ENCODE measurements at regions not wholly inside any gene's neighbourhood (a gene's known extent, or its start where the extent isn't known, plus 50 kb on each side); places are given as distances from the start of the nearest gene placed in this dataset.

DNA sequence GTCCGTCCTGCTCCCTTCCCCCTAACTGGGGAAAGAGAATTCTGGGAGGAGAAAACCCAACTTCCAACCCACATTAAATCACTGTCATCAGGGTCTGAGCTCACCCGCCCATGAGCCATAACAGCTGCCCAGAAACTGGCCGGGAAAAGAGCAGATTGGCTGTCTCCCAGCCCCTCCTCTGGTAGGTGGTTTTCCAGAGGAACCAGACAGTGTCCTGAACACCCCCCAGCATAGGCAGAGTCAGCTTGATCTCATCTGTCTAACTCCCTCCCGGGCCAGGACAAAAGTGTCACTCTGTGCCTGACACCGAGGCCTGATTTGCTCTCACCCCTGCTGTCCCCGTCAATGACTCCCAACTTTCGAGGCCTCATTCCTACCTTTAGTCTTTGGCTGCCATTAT lies 197.0 kb downstream of the AXIN2 start:
- DNase-seq (ENCODE audit: low spot score): no peak

DNA sequence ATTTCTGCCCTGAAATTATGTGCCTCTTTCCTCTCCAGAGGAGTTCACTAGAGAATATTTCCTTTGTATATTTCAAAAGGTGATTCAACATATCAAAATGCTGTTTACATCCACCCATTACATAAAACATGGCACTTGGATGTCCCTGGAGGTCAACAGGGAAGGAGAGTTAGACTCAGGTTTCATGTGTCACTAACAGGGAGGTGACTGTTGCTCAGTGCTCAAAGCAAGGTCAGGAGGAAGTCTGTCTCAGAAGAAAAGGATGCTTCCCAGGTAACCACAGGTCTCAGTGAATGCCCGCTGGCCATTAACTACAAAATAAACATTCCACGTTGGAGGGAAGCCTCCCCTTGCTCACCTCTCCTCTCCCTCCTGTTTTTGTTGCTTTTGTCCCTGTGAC lies 198.6 kb downstream of the AXIN2 start:
- DNase-seq (ENCODE audit: low spot score): no peak

DNA sequence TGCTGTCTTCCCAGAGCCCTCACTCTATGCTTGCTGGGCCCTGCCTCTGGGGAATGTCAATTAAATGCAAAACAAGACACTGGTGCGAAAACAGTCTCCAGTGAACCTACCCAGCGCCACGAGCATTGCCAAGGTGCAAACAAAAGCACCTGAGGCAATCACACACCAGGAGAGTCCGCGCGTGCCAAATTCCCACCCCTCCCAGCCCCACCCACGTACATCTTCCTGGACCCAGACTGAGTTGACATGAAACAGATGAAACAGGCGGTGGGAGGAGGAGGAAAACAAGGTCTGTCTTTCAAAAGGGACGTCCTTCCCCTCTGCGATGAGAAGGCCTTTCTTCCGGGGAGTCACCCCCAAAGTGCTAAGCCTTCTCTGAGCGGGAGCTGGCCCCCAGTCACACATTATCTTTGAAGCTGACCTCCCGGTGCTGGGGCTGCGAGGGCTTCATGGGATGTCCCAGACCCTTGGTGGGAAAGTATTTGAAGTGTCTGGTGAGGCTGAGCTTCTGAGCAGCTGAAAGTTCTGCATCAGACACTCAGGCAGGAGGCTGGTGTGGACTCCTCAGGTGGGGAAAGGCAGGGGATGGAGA lies 200.4 kb downstream of the AXIN2 start:
- no peak for DNase-seq (ENCODE audit: low spot score)

DNA sequence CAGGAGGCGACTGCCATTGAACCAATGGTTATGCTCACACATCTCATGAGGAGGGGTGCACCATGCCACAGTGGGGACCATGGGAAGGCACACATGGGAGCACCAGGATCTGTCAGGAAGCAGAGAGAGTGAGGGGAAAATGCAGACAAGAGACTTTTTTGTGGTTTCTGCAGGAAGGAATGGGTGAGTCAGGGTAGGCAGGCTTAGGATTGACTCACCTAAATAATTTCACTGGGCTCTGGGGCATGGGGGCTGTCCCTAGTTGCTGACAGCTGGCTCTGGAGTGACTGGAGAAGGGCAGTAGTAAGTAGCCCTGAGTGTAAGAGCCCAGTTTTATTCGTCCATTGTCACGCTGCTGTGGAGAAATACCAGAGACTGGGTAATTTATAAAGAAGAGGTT lies 202.4 kb downstream of the AXIN2 start:
- peak; percentile 82 for DNase-seq (ENCODE audit: low spot score)

DNA sequence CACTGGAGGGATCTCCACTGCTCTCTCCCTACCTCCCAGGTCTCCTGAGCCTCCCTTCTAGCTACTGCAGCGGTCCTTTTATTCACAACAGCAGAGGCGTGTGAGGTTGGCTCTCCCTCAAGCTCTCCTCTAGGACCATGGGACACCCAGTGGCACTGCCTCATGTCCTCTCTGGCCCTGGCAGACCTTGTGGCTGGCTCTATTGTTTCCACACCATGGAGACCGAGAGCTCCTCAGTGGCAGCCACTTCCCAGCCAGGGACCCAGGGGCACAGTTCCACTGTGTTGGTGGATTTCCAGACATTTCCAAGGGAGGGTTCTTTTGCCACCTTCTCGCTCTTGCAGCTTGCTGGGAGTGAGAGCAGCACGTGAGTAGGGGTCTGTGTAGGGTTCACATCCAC lies 204.9 kb downstream of the AXIN2 start:
- no peak for DNase-seq (ENCODE audit: low spot score)

DNA sequence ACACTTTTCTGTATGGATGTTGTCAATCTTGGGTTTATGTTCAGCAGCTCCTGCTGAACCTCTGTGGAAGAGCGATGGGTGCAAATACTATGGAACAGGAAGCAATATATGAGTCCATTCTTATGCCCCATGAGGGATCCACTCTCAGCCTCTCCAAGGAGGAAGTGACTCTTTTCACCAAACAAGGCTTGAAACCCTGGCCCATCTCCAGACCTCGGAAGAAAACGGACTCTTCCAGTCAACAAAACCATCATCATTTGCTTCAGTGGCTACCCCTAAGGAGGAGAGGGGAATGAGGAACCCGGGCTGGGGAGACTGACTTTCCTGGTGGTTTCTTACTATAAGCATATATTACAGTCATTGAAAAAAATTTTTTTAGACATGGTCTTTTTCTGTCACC lies 206.2 kb downstream of the AXIN2 start:
- no peak for DNase-seq (ENCODE audit: low spot score)

DNA sequence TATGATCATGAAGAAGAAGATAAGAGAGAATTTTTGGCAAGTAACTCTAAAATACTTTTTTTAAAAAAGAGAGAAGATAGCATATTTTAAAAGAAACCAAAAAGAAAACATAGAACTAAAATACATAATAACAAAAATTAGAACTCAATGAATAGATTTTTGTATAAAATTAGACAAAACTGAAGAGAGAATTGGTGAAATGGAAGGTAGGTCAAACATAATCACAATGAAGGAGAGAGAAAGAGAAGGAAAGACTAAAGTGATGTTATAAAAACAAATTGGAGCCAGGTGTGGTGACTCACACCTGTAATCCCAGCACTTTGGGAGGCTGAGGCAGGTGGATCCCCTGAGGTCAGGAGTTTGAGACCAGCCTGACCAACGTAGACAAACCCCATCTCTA lies 211.5 kb downstream of the AXIN2 start:
- DNase-seq (ENCODE audit: low spot score): no peak

DNA sequence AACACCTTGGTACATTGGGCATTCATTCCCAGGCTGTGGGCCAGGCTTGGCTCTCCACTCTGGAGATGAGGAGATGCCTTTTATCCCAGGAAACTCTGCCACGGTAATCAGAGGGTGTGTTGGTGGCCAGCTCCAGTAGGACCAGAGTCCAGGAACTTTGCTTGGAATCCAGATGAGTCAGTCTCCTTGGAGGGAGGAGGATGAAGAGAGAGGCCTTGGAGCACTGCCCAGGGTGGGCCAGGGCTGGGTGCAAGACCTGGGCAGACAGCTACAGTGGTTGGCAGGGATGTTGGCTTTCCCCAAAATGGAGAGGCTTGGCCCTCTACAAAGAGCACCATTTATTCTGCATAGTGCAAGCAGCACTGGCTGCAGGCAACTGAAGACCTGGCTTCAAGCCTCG lies 209.0 kb downstream of the RGS9 start:
- no peak for DNase-seq (ENCODE audit: low spot score)

DNA sequence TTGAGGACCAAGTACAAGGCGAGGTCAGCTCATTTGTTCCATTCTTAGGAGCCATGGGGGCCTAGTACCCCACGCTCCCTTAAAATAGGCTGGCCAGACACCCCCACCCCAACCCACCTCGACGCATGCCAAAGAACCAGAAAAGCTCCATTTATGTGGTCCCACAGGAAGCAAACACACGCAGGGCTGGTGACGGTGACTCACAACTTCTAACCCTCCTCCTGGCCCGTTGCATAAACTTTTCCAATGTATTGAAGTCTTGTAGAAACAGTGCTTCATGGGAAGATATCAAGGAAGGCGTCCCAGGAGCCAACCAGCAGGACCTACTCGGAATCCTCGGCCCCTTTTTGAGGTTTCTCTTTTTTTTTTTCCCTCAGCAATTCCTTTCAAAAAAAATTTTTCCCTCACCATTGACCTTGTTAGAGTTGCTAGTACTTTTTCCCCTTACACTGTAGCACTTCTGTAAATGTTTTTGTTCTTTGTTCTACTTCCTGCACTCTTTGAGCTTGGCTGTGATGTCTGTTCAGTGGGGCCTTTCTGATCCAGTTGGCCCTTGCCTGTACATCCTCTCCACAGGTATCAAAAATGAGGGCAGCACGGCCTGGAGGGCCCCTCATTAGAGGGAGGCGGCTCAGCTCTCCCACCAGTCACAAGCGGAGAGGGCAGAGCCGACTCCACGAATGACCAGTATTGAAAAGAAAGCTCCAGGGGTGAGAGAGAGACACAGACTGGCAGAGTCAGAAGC lies 208.3 kb downstream of the RGS9 start:
- no peak for DNase-seq (ENCODE audit: low spot score)

DNA sequence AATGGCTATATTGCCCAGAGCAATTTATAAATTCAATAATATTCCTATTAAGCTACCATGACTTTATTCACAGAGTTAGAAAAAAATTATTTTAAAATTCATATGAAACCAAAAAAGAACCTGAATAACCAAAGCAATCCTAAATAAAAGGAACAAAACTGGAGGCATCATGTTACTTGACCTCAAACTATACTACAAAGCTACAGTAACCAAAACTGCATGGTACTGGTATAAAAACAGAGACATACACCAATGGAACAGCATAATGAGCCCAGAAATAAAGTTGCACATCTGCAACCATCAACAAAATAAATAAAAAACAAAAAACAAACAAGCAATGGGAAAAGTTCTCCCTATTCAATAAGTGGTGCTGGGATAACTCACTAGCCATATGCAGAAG lies 203.2 kb downstream of the RGS9 start:
- no peak for DNase-seq (ENCODE audit: low spot score)

DNA sequence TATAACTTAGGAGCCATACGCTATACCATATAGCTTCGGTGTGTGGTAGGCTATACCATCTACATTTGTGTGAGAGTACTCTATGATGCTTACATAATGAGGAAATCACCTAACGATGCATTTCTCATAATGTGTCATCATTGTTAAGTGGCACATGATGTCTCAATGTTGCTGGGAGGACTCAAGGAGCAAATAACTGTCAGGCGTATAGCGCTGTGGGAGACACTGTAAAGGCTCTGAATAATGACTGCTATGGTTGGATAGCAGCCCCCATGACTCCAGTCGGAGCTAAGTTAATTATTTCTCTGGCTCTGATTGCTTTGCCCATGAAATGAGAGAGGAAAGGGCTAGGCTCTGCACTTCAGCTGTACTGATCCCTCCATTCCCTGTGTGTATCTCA lies 197.2 kb downstream of the RGS9 start:
- DNase-seq (ENCODE audit: low spot score): peak; percentile 48

DNA sequence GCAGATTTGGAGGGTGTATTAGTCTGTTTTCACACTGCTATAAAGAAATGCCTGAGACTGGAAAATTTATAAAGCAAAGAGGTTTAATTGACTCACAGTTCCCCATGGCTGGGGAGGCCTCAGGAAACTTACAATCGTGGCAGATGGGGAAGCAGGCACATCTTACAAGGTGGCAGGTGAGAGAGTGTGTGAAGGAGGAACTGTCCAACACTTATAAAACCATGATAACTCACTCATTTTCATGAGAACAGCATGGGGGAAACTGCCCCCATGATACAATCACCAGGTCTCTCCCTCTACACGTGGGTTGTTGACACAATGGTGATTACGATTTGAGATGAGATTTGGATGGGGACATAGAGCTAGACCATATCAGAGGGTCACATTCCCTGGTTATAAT lies 195.6 kb downstream of the RGS9 start:
- DNase-seq (ENCODE audit: low spot score): no peak

DNA sequence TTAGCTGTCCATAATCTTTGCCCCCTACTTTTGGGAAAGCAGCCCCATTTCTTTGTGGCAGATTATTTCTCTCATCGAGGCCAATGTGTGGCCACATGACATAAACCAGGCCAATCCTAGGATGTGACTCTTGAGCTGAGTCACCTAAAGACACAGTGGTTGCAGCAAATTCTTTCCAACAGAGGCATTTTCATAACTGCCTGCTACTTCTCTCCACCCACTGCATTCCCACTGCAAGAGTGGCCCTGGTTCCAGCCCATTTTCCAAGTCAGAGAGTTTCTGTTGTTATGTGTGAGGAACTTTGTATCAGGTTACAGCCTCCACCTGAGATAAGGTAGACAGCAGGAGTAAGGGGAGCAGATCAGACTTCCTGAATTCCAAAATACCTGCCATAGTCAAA lies 195.2 kb downstream of the RGS9 start:
- DNase-seq (ENCODE audit: low spot score): peak; percentile 53

DNA sequence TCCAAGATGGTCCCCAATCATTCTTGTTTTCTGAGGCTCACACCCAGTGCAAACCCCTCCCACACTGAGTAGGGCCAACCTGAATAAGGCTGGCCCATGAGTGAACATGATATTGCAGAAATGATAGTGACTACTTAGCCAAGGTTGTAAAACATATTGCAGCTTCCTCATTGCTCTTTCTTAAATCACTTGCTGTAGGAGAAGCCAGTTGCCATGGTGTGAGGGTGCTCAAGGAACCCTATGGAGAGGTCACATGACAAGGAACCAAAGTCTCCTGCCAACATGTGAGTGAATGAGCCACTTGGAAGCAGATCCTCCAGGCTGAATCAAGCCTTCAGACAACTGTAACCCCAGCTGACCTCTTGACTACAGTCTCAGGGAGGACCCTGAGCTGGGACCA lies 191.4 kb downstream of the RGS9 start:
- no peak for DNase-seq (ENCODE audit: low spot score)

DNA sequence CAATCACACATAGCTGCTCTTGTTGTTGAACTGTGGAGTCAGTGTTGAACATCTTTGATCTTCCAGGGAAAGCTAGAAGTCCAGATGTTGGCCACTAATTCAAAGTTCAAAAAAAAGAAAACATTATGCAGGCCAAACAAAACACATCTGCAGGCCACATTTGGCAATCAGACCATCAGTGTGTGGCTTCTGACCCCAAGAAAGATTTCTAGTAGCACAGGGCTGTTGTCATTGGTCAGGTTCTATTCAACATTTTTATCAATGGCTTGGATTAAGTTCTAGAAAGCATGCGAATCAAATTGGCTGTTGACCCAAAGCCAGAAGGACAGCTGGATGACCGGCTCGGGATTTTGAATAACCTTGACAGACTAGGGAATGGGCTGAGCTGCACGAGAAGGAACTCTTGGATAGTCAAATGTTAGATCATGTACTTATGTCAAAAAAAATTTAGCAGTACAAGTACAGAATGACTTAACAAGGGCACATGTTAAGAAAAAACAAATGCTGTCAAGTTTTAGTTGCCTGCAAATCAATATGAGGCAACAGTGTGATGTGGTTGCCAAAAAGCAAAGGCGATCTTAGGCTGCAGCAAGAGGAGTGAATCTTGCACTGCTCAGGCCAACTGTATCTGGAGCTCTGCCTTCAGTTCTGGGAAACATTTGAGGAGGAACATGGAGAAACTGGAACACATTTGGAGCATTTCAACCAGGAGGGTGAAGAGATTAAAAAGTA lies 187.6 kb downstream of the RGS9 start:
- DNase-seq (ENCODE audit: low spot score): no peak

DNA sequence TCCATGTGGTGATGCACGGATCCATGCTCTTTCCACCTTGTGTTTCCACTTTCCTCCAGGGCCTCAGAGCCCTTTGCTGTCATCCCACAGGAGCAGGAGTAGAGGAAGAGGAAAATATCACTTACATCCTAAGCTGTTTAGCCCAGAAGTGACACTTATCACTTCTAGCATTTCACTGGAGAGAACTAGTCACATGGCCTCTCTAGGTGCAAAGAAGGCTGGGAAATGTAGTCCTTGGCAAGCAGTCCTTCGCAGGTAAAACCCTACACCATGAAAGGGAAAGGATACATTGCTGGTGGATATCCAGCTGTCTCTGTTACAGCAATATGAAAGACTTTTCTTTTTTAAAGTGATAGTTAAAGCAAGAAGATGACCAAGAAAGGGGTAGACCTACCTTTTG lies 185.9 kb downstream of the RGS9 start:
- no peak for DNase-seq (ENCODE audit: low spot score)

DNA sequence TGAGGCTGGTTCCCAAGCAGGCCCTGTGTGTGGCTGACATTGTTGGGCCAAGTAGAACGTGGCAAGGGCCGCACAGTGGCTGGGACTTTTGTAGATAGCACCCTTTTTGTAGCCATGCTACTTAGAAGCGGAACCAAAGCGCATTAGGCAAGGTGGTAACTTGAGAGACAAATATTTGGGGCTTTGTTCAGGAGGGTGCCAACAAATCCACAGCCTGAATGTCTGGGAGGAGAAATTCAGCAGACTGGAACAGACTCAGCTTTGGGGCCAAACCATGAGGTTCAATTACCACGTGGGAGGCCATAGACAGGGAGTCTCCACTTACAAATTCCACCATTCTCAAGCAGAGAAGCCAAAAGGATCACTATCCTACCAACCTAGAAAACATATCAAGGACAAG lies 183.7 kb downstream of the RGS9 start:
- no peak for DNase-seq (ENCODE audit: low spot score)

DNA sequence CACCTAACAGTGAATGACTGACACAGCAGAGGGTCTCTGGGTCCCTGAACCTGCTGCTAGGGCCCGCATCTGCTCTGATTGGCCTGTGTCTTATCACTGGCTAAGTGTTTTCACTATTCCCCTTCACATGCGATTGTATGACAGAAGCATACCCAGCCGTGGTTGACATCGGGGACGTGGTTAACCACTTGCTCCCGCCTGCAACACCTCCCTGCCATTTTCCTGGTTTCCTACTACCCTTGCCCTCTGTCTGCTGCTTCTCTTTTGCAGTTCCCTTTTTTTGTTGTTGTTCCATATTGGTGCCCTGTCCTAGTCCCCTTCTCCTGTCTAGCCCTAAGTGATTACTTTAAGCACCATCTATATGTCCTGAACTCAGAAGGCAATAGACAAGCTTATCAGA lies 177.0 kb downstream of the RGS9 start:
- no peak for DNase-seq (ENCODE audit: low spot score)

DNA sequence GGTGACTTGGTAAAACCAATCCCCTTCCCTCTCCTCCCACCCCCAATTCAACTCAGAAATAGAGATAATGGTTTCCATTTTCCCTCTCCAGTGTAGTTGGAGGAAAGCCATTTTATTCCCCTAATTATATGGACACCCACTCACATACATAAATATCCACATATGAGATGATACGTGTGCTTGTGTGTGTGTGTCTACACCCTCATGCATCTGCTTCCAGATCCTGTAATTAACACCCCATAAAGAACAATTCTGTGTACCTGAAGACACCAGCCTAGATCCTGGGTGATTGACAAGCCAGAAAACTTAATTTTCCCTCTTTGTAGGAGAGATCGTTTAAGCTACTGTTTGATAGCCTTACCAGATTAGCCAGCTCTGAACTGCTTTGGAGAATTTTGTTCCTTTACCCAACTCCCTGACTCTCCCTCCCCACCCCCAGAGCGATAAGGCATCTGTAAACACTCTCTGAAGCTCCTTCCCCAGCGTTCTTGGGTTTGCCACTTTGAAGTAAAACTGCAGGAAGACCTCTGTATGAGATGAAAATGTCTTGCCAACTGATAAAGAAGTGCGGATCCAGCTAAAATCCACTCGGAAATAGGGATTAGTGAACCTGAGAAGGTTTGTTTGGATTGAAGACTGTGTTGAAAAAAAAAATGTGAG lies 175.7 kb downstream of the RGS9 start:
- DNase-seq (ENCODE audit: low spot score): no peak

DNA sequence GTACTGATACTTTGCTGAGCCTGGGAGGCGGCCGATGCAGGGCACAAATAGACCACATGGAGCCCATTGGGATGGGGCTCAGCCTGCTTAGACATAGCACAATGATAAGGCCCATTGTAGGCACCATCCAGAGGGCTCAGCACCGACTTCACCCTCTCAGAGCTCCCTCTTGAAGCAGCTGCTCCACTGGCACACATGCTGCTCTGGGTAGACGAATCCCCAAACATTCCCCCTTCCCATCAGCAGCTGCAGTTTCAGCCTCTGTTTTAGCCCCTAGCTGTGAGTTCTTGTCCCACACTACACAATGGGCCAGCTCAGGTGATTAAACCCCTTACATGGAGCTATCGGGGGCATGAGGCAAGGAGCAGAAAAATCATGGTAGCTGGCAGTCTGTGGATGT lies 174.1 kb downstream of the RGS9 start:
- DNase-seq (ENCODE audit: low spot score): no peak

DNA sequence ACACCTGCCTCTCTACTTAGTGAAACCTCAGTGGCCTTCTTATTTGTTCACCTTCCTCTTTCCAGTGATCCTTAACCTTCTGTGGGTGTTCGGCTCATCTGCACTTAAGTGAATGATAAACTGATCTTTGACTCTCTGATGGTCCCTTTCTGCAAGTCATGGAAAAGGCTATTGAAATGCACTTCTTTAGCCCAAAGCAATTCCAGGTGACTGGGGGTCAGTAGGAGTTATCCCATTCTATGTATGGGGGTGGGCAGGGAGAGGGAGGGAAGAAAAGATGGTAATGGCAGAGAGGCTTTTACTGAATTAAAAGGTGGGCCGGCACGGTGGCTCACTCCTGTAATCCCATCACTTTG lies 170.8 kb downstream of the RGS9 start:
- no peak for DNase-seq (ENCODE audit: low spot score)

DNA sequence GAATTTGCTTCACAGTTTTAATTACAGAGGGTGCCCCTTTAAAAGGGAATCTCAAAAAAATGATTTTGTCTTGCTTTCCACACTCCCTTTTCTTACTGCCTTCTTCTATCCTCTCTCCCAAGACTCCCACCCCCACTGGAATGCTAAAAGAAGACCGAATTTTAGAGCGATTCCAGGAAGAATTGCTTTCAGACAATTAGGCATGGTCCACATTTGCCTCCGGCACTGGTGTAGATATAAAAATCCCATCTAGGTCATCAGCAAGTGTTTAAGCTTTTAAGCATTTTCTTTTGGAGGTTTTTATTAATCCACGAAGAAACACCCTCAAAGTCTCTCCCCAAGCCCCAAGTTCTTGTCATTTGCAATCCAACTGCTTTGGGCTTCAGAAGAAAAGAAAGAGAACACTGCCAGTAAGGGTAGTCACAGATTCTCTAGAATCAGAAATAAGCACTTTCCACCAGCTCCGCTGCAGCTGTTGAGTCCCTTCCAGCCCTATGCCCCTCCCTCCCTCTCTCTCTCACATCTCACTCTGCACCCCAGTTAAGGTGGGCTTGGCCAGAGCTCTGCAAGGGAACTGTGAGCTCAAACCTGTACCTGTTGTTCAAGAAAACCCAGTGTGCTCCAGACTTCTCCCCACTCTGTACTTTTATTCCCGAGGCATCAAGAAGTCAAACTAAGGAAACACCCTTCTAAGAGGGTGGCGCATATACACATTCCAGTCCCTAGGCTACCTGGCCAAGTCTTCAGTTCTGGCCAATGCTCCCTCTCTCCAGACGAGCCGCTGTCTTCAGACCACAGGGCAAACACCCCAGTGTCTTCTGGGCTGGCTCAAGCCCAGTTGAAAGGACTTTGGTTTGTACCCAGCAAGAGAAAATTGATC lies 170.2 kb downstream of the RGS9 start:
- DNase-seq (ENCODE audit: low spot score): no peak
